ENCODE measurements at regions not wholly inside any gene's neighbourhood (a gene's known extent, or its start where the extent isn't known, plus 50 kb on each side); places are given as distances from the start of the nearest gene placed in this dataset.

- no peaks in the 10 kb centered on the region for H3K9me3 ChIP-seq
- no peaks in the 10 kb centered on the region for H3K36me3 ChIP-seq
- TF ChIP-seq CTCF (IDR thresholded peaks at IDR 0.05) (no peak), EP300 (IDR thresholded peaks at IDR 0.05) (no peak), POLR2A (IDR thresholded peaks at IDR 0.05) (no peak), POLR2AphosphoS5 (IDR thresholded peaks at IDR 0.05) (no peak)
- H3K27ac ChIP-seq: no peak overlapping the region
- H3K4me1 ChIP-seq: no peaks in the 10 kb centered on the region
- DNase-seq: no peak
- no peak overlapping the region for H3K4me3 ChIP-seq
- 58 to 75% methylated on average over 3 of the region's 3 CpGs for WGBS, 2 donors
- H3K27me3 ChIP-seq: no peaks in the 10 kb centered on the region
- intact Hi-C loops (cut with DNase I): no loop called here
Measured at GRCh38 chr4:41461780-41462307, 76.1 kb upstream of the LIMCH1 start.

- Histone ChIP-seq H3K9me3 (no peaks in the 10 kb centered on the region), H3K4me3 (no peak overlapping the region), H3K27me3 (no peaks in the 10 kb centered on the region), H3K27ac (no peak overlapping the region), H3K4me1 (no peaks in the 10 kb centered on the region), H3K36me3 (no peaks in the 10 kb centered on the region)
- intact Hi-C loops (cut with DNase I): no loop called here
- TF ChIP-seq POLR2AphosphoS5 (IDR thresholded peaks at IDR 0.05): no peak
- TF ChIP-seq EP300 (IDR thresholded peaks at IDR 0.05): no peak
- no peak for TF ChIP-seq CTCF (IDR thresholded peaks at IDR 0.05)
- no peak for TF ChIP-seq POLR2A (IDR thresholded peaks at IDR 0.05)
- WGBS, 2 donors: 90 to 92% methylated on average over 5 of the region's 5 CpGs
- no peak for DNase-seq
Measured at GRCh38 chr4:41465146-41465761, 72.7 kb upstream of the LIMCH1 start.

GRCh38 chr4:41466249-41466648, 71.7 kb upstream of the LIMCH1 start:
- no peak overlapping the region for H3K27ac ChIP-seq
- 80 to 88% methylated on average over 2 of the region's 2 CpGs for WGBS, 2 donors
- intact Hi-C loops (cut with DNase I): no loop called here
- H3K9me3 ChIP-seq: no peaks in the 10 kb centered on the region
- H3K36me3 ChIP-seq: no peaks in the 10 kb centered on the region
- no peak for TF ChIP-seq CTCF (IDR thresholded peaks at IDR 0.05)
- TF ChIP-seq POLR2A (IDR thresholded peaks at IDR 0.05): no peak
- TF ChIP-seq EP300 (IDR thresholded peaks at IDR 0.05): no peak
- no peak for TF ChIP-seq POLR2AphosphoS5 (IDR thresholded peaks at IDR 0.05)
- no peaks in the 10 kb centered on the region for H3K27me3 ChIP-seq
- H3K4me3 ChIP-seq: no peak overlapping the region
- no peaks in the 10 kb centered on the region for H3K4me1 ChIP-seq
- no peak for DNase-seq

GRCh38 chr4:41468122-41468521, 69.8 kb upstream of the LIMCH1 start:
- intact Hi-C loops (cut with DNase I): no loop called here
- 14 to 58% methylated on average over 1 of the region's 1 CpG for WGBS, 2 donors

More at GRCh38 chr4:41468122-41468521, 69.8 kb upstream of the LIMCH1 start:
- TF ChIP-seq POLR2A (IDR thresholded peaks at IDR 0.05) (no peak), EP300 (IDR thresholded peaks at IDR 0.05) (no peak), POLR2AphosphoS5 (IDR thresholded peaks at IDR 0.05) (no peak), CTCF (IDR thresholded peaks at IDR 0.05) (no peak)
- Histone ChIP-seq H3K36me3 (no peaks in the 10 kb centered on the region), H3K9me3 (no peaks in the 10 kb centered on the region), H3K4me1 (no peaks in the 10 kb centered on the region), H3K27me3 (no peaks in the 10 kb centered on the region), H3K4me3 (no peak overlapping the region), H3K27ac (no peak overlapping the region)
- DNase-seq: no peak

All from sigmoid colon (tissue), 6 donors.